ENCODE measurements at regions not wholly inside any gene's neighbourhood (a gene's known extent, or its start where the extent isn't known, plus 50 kb on each side); places are given as distances from the start of the nearest gene placed in this dataset.

DNA sequence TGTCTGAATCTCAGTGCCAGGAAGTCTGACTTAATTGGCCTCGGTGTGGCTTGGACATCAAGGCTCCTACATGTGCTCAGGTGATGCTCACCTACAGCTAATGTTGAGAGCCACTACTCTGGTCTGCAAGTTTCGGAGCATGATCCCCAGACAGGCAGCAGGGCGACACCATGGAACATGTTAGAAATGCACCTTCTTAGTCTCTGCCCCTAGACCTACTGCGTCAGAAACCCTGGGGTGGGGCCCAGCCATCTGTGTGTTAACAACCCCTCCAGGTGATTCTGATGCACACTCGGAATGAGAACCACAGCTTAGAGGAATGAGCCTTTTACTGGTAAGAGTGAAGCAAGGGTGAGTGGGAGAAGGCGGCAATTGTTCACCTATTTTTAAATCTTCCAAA is 86.9 kb upstream of the NABP1 start:
- H3K4me1 ChIP-seq (ENCODE audit: insufficient read depth, low read length) = peaks cover 9% of the 10 kb centered on the region
- no peak for FAIRE-seq

DNA sequence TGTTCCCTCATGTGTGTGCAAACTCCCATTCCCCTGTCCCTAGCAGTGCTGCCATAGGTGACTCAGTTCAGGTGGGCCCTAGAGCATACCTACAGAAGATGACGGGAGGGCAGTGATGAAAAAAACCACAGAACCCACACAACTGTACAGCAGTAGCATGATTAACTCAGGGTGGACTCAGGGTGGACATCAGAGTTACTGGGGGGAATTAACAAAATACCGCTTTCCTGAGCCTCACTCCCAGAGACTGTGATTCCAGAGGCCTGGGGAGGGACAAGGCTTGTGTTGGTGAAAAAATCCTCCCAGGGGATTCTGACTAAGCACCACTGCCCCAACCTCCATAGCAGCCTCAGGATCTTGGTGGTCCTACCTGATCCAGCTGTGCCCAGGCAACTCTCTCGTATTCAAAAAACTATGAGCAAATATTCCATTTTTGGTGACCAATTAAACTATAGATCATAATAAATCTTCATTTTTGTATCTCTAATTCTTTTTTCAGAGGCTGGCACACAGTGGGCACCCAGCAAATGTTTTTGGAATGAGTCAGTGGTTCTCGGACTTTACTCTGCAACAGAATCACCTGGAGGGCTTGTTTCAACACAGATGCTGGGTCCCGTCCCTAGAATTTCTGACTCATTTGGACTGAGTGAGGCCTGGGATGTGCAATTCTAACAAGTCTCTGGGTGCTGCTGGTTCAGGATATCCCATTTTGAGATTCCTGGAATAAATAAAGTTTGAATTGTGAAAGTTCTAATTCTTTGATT is 84.1 kb upstream of the NABP1 start:
- Histone ChIP-seq H3K27ac (ENCODE audit: low read depth, low read length) (peak overlapping the region; percentile 19), H4K20me1 (ENCODE audit: insufficient read depth, low read length) (no peaks in the 10 kb centered on the region), H3K9ac (ENCODE audit: low read length) (no peak overlapping the region), H3K4me1 (ENCODE audit: insufficient read depth, low read length) (peaks cover 9% of the 10 kb centered on the region), H3K27me3 (ENCODE audit: insufficient read depth, low read length) (no peaks in the 10 kb centered on the region), H3K9me3 (ENCODE audit: insufficient read depth, low read depth, low read length) (no peaks in the 10 kb centered on the region), H3K4me3 (ENCODE audit: insufficient read depth, low read depth, low read length) (no peak overlapping the region), H2AFZ (ENCODE audit: low read depth, low read length) (no peak overlapping the region), H3K79me2 (ENCODE audit: insufficient read depth, low read length) (no peaks in the 10 kb centered on the region), H3K36me3 (ENCODE audit: insufficient read depth, low read length) (no peaks in the 10 kb centered on the region), H3K4me2 (ENCODE audit: low read length) (peak overlapping the region; percentile 35)
- FAIRE-seq (no peak), DNase-seq (ENCODE audit: low read depth) (peak; percentile 46)
- Mint-ChIP-seq H3K36me3 (ENCODE audit: low read depth, unreplicated experiment) (no peaks in the 10 kb centered on the region), H3K4me3 (ENCODE audit: unreplicated experiment) (no peak overlapping the region), H3K9me3 (ENCODE audit: unreplicated experiment) (no peaks in the 10 kb centered on the region), H3K27me3 (ENCODE audit: low read depth, unreplicated experiment) (no peaks in the 10 kb centered on the region), H3K4me1 (ENCODE audit: low read depth, unreplicated experiment) (peaks cover 2% of the 10 kb centered on the region), H3K27ac (ENCODE audit: unreplicated experiment) (peak overlapping the region; percentile 83)
- TF ChIP-seq EZH2 (IDR thresholded peaks at IDR 0.05; ENCODE audit: insufficient read depth, low read length) = no peak
- TF ChIP-seq, protein P1, sequence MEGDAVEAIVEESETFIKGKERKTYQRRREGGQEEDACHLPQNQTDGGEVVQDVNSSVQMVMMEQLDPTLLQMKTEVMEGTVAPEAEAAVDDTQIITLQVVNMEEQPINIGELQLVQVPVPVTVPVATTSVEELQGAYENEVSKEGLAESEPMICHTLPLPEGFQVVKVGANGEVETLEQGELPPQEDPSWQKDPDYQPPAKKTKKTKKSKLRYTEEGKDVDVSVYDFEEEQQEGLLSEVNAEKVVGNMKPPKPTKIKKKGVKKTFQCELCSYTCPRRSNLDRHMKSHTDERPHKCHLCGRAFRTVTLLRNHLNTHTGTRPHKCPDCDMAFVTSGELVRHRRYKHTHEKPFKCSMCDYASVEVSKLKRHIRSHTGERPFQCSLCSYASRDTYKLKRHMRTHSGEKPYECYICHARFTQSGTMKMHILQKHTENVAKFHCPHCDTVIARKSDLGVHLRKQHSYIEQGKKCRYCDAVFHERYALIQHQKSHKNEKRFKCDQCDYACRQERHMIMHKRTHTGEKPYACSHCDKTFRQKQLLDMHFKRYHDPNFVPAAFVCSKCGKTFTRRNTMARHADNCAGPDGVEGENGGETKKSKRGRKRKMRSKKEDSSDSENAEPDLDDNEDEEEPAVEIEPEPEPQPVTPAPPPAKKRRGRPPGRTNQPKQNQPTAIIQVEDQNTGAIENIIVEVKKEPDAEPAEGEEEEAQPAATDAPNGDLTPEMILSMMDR (IDR thresholded peaks at IDR 0.05; ENCODE audit: insufficient read depth, low read depth, low read length) = no peak

More for the DNA sequence above, 86.9 kb upstream of the NABP1 start:
- H3K9ac ChIP-seq (ENCODE audit: low read length) = no peak overlapping the region
- Mint-ChIP-seq H3K27ac (ENCODE audit: unreplicated experiment) (no peak overlapping the region), H3K9me3 (ENCODE audit: unreplicated experiment) (no peaks in the 10 kb centered on the region), H3K4me3 (ENCODE audit: unreplicated experiment) (no peak overlapping the region), H3K27me3 (ENCODE audit: low read depth, unreplicated experiment) (no peaks in the 10 kb centered on the region), H3K36me3 (ENCODE audit: low read depth, unreplicated experiment) (no peaks in the 10 kb centered on the region), H3K4me1 (ENCODE audit: low read depth, unreplicated experiment) (peaks cover 2% of the 10 kb centered on the region)
- no peak overlapping the region for H2AFZ ChIP-seq (ENCODE audit: low read depth, low read length)
- no peak overlapping the region for H3K4me3 ChIP-seq (ENCODE audit: insufficient read depth, low read depth, low read length)
- no peaks in the 10 kb centered on the region for H3K27me3 ChIP-seq (ENCODE audit: insufficient read depth, low read length)
- H3K4me2 ChIP-seq (ENCODE audit: low read length) = no peak overlapping the region
- H3K36me3 ChIP-seq (ENCODE audit: insufficient read depth, low read length) = no peaks in the 10 kb centered on the region
- no peak for DNase-seq (ENCODE audit: low read depth)
- no peaks in the 10 kb centered on the region for H3K9me3 ChIP-seq (ENCODE audit: insufficient read depth, low read depth, low read length)
- no peak for TF ChIP-seq EZH2 (IDR thresholded peaks at IDR 0.05; ENCODE audit: insufficient read depth, low read length)
- TF ChIP-seq, protein P1 (IDR thresholded peaks at IDR 0.05; ENCODE audit: insufficient read depth, low read depth, low read length) = no peak
- no peak overlapping the region for H3K27ac ChIP-seq (ENCODE audit: low read depth, low read length)
- no peaks in the 10 kb centered on the region for H3K79me2 ChIP-seq (ENCODE audit: insufficient read depth, low read length)
- no peaks in the 10 kb centered on the region for H4K20me1 ChIP-seq (ENCODE audit: insufficient read depth, low read length)

DNA sequence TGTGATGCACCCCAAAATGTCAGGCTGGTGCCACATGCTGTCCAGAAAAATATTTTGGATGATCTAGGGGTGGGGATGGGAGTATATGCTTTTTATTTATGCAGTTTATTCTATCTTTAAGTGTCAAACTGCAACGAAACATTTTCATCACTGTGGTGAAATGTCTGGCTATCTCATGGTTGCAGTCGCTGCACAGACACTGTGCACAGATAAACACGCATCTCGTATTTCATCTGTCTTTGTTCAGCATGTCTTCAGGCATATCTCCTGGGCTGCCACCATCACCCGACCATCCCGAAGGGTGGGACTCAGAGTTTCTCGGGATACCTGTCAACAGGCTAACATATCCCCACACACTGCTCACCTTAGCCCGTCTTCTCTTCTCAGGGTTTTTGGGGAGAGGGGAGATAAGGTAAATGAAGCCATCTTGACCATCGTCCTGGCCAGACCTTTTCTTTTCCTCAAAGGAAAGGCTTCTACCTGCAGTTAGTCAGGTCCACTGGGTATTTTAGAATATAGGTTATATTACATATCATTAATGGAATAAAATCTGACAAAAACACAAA is 80.7 kb upstream of the NABP1 start:
- no peaks in the 10 kb centered on the region for H3K27me3 Mint-ChIP-seq (ENCODE audit: low read depth, unreplicated experiment)
- peaks cover 9% of the 10 kb centered on the region for H3K4me1 ChIP-seq (ENCODE audit: insufficient read depth, low read length)
- no peak overlapping the region for H3K27ac Mint-ChIP-seq (ENCODE audit: unreplicated experiment)
- no peak overlapping the region for H3K27ac ChIP-seq (ENCODE audit: low read depth, low read length)
- FAIRE-seq (no peak), DNase-seq (ENCODE audit: low read depth) (no peak)
- H4K20me1 ChIP-seq (ENCODE audit: insufficient read depth, low read length) = no peaks in the 10 kb centered on the region
- H3K9ac ChIP-seq (ENCODE audit: low read length) = no peak overlapping the region
- no peaks in the 10 kb centered on the region for H3K9me3 ChIP-seq (ENCODE audit: insufficient read depth, low read depth, low read length)
- H3K4me1 Mint-ChIP-seq (ENCODE audit: low read depth, unreplicated experiment) = peaks cover 10% of the 10 kb centered on the region
- no peak overlapping the region for H3K4me2 ChIP-seq (ENCODE audit: low read length)
- H3K36me3 Mint-ChIP-seq (ENCODE audit: low read depth, unreplicated experiment) = no peaks in the 10 kb centered on the region
- no peaks in the 10 kb centered on the region for H3K9me3 Mint-ChIP-seq (ENCODE audit: unreplicated experiment)
- no peak overlapping the region for H3K4me3 ChIP-seq (ENCODE audit: insufficient read depth, low read depth, low read length)
- no peak overlapping the region for H2AFZ ChIP-seq (ENCODE audit: low read depth, low read length)
- TF ChIP-seq, protein P1 (IDR thresholded peaks at IDR 0.05; ENCODE audit: insufficient read depth, low read depth, low read length) = no peak
- no peak for TF ChIP-seq EZH2 (IDR thresholded peaks at IDR 0.05; ENCODE audit: insufficient read depth, low read length)
- no peaks in the 10 kb centered on the region for H3K36me3 ChIP-seq (ENCODE audit: insufficient read depth, low read length)
- H3K4me3 Mint-ChIP-seq (ENCODE audit: unreplicated experiment) = no peak overlapping the region
- no peaks in the 10 kb centered on the region for H3K79me2 ChIP-seq (ENCODE audit: insufficient read depth, low read length)
- H3K27me3 ChIP-seq (ENCODE audit: insufficient read depth, low read length) = no peaks in the 10 kb centered on the region
